ENCODE measurements at regions not wholly inside any gene's neighbourhood (a gene's known extent, or its start where the extent isn't known, plus 50 kb on each side); places are given as distances from the start of the nearest gene placed in this dataset.
A peak's percentile ranks its signal among the peaks of the same experiment; 100 is the strongest.
"Not testable (repeated sequence)": the region's sequence is repeated elsewhere in the genome, so short reads cannot be mapped to it uniquely, and the experiment has no call there.

- ChIA-PET POLR2A (no interaction called here), CTCF (no interaction called here)
- Mint-ChIP-seq H3K36me3 (ENCODE audit: low read depth) (no peaks in the 10 kb centered on the region), H3K27ac (no peak overlapping the region), H3K4me1 (peaks cover 10% of the 10 kb centered on the region), H3K9me3 (peaks cover 5% of the 10 kb centered on the region), H3K27me3 (no peaks in the 10 kb centered on the region), H3K4me3 (no peak overlapping the region)
- no peak for DNase-seq
Observed at GRCh38 chr13:18996627-18997051, 185.0 kb downstream of the TUBA3C start.

GRCh38 chr13:18996221-18996620, 185.4 kb downstream of the TUBA3C start:
- Mint-ChIP-seq H3K36me3 (ENCODE audit: low read depth) (no peaks in the 10 kb centered on the region), H3K27me3 (no peaks in the 10 kb centered on the region), H3K27ac (peak overlapping the region; percentile 28), H3K9me3 (peaks cover 5% of the 10 kb centered on the region), H3K4me1 (peaks cover 10% of the 10 kb centered on the region), H3K4me3 (no peak overlapping the region)
- POLR2A ChIA-PET, result no interaction called here
- CTCF ChIA-PET, result no interaction called here
- no peak for DNase-seq

- Mint-ChIP-seq H3K27me3 (no peaks in the 10 kb centered on the region), H3K27ac (no peak overlapping the region), H3K36me3 (ENCODE audit: low read depth) (no peaks in the 10 kb centered on the region)
Observed at GRCh38 chr13:18995259-18995873, 186.3 kb downstream of the TUBA3C start.

GRCh38 chr13:18993884-18994660, 187.6 kb downstream of the TUBA3C start:
- POLR2A ChIA-PET, result no interaction called here
- Mint-ChIP-seq H3K9me3 (peaks cover 5% of the 10 kb centered on the region), H3K4me3 (no peak overlapping the region), H3K27me3 (no peaks in the 10 kb centered on the region), H3K27ac (no peak overlapping the region), H3K36me3 (ENCODE audit: low read depth) (no peaks in the 10 kb centered on the region), H3K4me1 (peaks cover 10% of the 10 kb centered on the region)
- CTCF ChIA-PET, result no interaction called here
- DNase-seq, result no peak

More at GRCh38 chr13:18995259-18995873, 186.3 kb downstream of the TUBA3C start:
- Mint-ChIP-seq H3K4me1 (peaks cover 10% of the 10 kb centered on the region), H3K9me3 (peaks cover 5% of the 10 kb centered on the region), H3K4me3 (no peak overlapping the region)
- DNase-seq, result no peak
- ChIA-PET POLR2A (no interaction called here), CTCF (no interaction called here)

- peaks cover 5% of the 10 kb centered on the region for H3K9me3 Mint-ChIP-seq
- H3K36me3 Mint-ChIP-seq (ENCODE audit: low read depth), result no peaks in the 10 kb centered on the region
- DNase-seq, result no peak
- ChIA-PET CTCF (no interaction called here), POLR2A (no interaction called here)
- no peak overlapping the region for H3K27ac Mint-ChIP-seq
- no peak overlapping the region for H3K4me3 Mint-ChIP-seq
- no peaks in the 10 kb centered on the region for H3K27me3 Mint-ChIP-seq
- H3K4me1 Mint-ChIP-seq, result peaks cover 2% of the 10 kb centered on the region
Observed at GRCh38 chr13:18992791-18993190, 188.8 kb downstream of the TUBA3C start.

GRCh38 chr13:18991060-18991459, 190.6 kb downstream of the TUBA3C start:
- ChIA-PET POLR2A (no interaction called here), CTCF (no interaction called here)
- Mint-ChIP-seq H3K4me3 (no peak overlapping the region), H3K36me3 (ENCODE audit: low read depth) (no peaks in the 10 kb centered on the region), H3K4me1 (no peaks in the 10 kb centered on the region), H3K27me3 (no peaks in the 10 kb centered on the region), H3K27ac (no peak overlapping the region), H3K9me3 (peaks cover 3% of the 10 kb centered on the region)
- no peak for DNase-seq

GRCh38 chr13:18978447-18978846, 203.2 kb downstream of the TUBA3C start:
- peaks cover 8% of the 10 kb centered on the region for H3K9me3 Mint-ChIP-seq
- ChIA-PET POLR2A (no interaction called here), CTCF (no interaction called here)
- no peaks in the 10 kb centered on the region for H3K36me3 Mint-ChIP-seq (ENCODE audit: low read depth)
- H3K4me1 Mint-ChIP-seq, result no peaks in the 10 kb centered on the region
- H3K27me3 Mint-ChIP-seq, result no peaks in the 10 kb centered on the region
- no peak overlapping the region for H3K27ac Mint-ChIP-seq
- no peak overlapping the region for H3K4me3 Mint-ChIP-seq
- no peak for DNase-seq

GRCh38 chr13:18977857-18978256, 203.8 kb downstream of the TUBA3C start:
- no peaks in the 10 kb centered on the region for H3K27me3 Mint-ChIP-seq
- ChIA-PET POLR2A (no interaction called here), CTCF (no interaction called here)
- no peaks in the 10 kb centered on the region for H3K36me3 Mint-ChIP-seq (ENCODE audit: low read depth)
- H3K4me1 Mint-ChIP-seq, result no peaks in the 10 kb centered on the region
- H3K9me3 Mint-ChIP-seq, result peaks cover 7% of the 10 kb centered on the region
- no peak for DNase-seq
- H3K27ac Mint-ChIP-seq, result no peak overlapping the region
- H3K4me3 Mint-ChIP-seq, result no peak overlapping the region

GRCh38 chr13:18971576-18972219, 209.9 kb downstream of the TUBA3C start:
- POLR2A ChIA-PET, result no interaction called here
- Mint-ChIP-seq H3K9me3 (peaks cover 6% of the 10 kb centered on the region), H3K27me3 (no peaks in the 10 kb centered on the region), H3K4me1 (no peaks in the 10 kb centered on the region), H3K4me3 (no peak overlapping the region), H3K36me3 (ENCODE audit: low read depth) (no peaks in the 10 kb centered on the region), H3K27ac (no peak overlapping the region)
- DNase-seq, result no peak
- CTCF ChIA-PET, result no interaction called here

GRCh38 chr13:18965347-18965855, 216.2 kb downstream of the TUBA3C start:
- no peak for DNase-seq
- H3K36me3 Mint-ChIP-seq (ENCODE audit: low read depth), result no peaks in the 10 kb centered on the region
- H3K27ac Mint-ChIP-seq, result no peak overlapping the region
- ChIA-PET POLR2A (no interaction called here), CTCF (no interaction called here)
- no peaks in the 10 kb centered on the region for H3K27me3 Mint-ChIP-seq
- H3K4me3 Mint-ChIP-seq, result no peak overlapping the region
- H3K9me3 Mint-ChIP-seq, result peaks cover 2% of the 10 kb centered on the region
- H3K4me1 Mint-ChIP-seq, result no peaks in the 10 kb centered on the region

- Mint-ChIP-seq H3K9me3 (peaks cover 2% of the 10 kb centered on the region), H3K27ac (no peak overlapping the region), H3K36me3 (ENCODE audit: low read depth) (no peaks in the 10 kb centered on the region), H3K27me3 (no peaks in the 10 kb centered on the region), H3K4me3 (no peak overlapping the region), H3K4me1 (no peaks in the 10 kb centered on the region)
- ChIA-PET CTCF (no interaction called here), POLR2A (no interaction called here)
- no peak for DNase-seq
Observed at GRCh38 chr13:18964942-18965341, 216.7 kb downstream of the TUBA3C start.

GRCh38 chr13:18963684-18964083, 217.9 kb downstream of the TUBA3C start:
- CTCF ChIA-PET, result interaction anchor here (0.5 kb wide), 1 partner anchor 41 kb away, joined by 3 read pairs; no protein-coding TSS in a partner anchor
- not testable (repeated sequence) for H3K4me1 Mint-ChIP-seq

GRCh38 chr13:18962168-18962734, 219.4 kb downstream of the TUBA3C start:
- DNase-seq, result no peak
- H3K27me3 Mint-ChIP-seq, result no peaks in the 10 kb centered on the region
- CTCF ChIA-PET, result no interaction called here
- POLR2A ChIA-PET, result no interaction called here
- H3K27ac Mint-ChIP-seq, result no peak overlapping the region
- H3K4me1 Mint-ChIP-seq, result no peaks in the 10 kb centered on the region
- no peaks in the 10 kb centered on the region for H3K36me3 Mint-ChIP-seq (ENCODE audit: low read depth)
- H3K4me3 Mint-ChIP-seq, result no peak overlapping the region
- H3K9me3 Mint-ChIP-seq, result peaks cover 4% of the 10 kb centered on the region

More at GRCh38 chr13:18963684-18964083, 217.9 kb downstream of the TUBA3C start:
- H3K4me3 Mint-ChIP-seq; POLR2A ChIA-PET; DNase-seq; H3K9me3 Mint-ChIP-seq; H3K27ac Mint-ChIP-seq; H3K27me3 Mint-ChIP-seq; H3K36me3 Mint-ChIP-seq (ENCODE audit: low read depth): not testable (repeated sequence)

Measured in activated CD4-positive, alpha-beta T cell treated with anti-CD3 and anti-CD28 coated beads, Interleukin-2, amount 10 ng/mL, durations not matched to agents 7 days and 5 days (primary cell).